GM12873 (cell line): ENCODE measurements at regions not wholly inside any gene's neighbourhood (a gene's known extent, or its start where the extent isn't known, plus 50 kb on each side); places are given as distances from the start of the nearest gene placed in this dataset.

ENCODE experiments used
- CTCF ChIP-seq: IDR thresholded peaks from 2 replicates; pipeline ENCODE4 v1.5.1; 2012; ENCODE audit warnings: low read depth, mild to moderate bottlenecking, moderate library complexity, low read length, control low read depth; ENCODE audit not compliant: insufficient read depth; ENCODE audit errors: missing control alignments

- TF ChIP-seq CTCF = peak; percentile 59
Observed at GRCh38 chr4:83771113-83771705, 235.3 kb downstream of the GPAT3 start.

GRCh38 chr4:83768146-83768545, 232.2 kb downstream of the GPAT3 start:
- TF ChIP-seq CTCF = no peak

- TF ChIP-seq CTCF = no peak
Observed at GRCh38 chr4:83767067-83767466, 231.2 kb downstream of the GPAT3 start.

GRCh38 chr4:83759611-83760010, 223.7 kb downstream of the GPAT3 start:
- no peak for TF ChIP-seq CTCF

- TF ChIP-seq CTCF = no peak
Observed at GRCh38 chr4:83758285-83758684, 222.4 kb downstream of the GPAT3 start.

- no peak for TF ChIP-seq CTCF
Observed at GRCh38 chr4:83757121-83757621, 221.3 kb downstream of the GPAT3 start.

GRCh38 chr4:83753260-83753659, 217.4 kb downstream of the GPAT3 start:
- TF ChIP-seq CTCF = no peak
